HL-60 (cell line): ENCODE measurements at regions not wholly inside any gene's neighbourhood (a gene's known extent, or its start where the extent isn't known, plus 50 kb on each side); places are given as distances from the start of the nearest gene placed in this dataset.

ENCODE experiments used
- DNase-seq, 2 experiments: peaks; one replicate each; pipeline ENCODE4 v3.0.0-alpha.2; 2010 to 2020; ENCODE audit warnings: low read depth in 1 of 2, low spot score in 1 of 2
- H3K27ac ChIP-seq: fragments of 250-450 bp; sonication (Bioruptor Pico); replicated peaks from 2 replicates; pipeline ENCODE4 v1.5.1; 2020; ENCODE audit warnings: mild to moderate bottlenecking, moderate library complexity
- H3K27me3 ChIP-seq: fragments of 250-450 bp; sonication (Bioruptor Pico); 2 replicates; pipeline ENCODE4 v1.5.1; 2021; ENCODE audit warnings: mild to moderate bottlenecking, moderate library complexity; ENCODE audit not compliant: insufficient read depth, poor library complexity, severe bottlenecking
- H3K4me3 ChIP-seq: replicated peaks from 2 replicates; pipeline ENCODE4 v1.5.1; 2011; ENCODE audit warnings: mild to moderate bottlenecking, control low read depth, low read length; ENCODE audit not compliant: insufficient read depth
- CTCF ChIP-seq: IDR thresholded peaks from one replicate; pipeline ENCODE4 v1.5.1; 2011; ENCODE audit warnings: low read length, control low read depth, inconsistent platforms; ENCODE audit not compliant: insufficient read depth
- GABPA ChIP-seq: IDR thresholded peaks from 2 replicates; pipeline ENCODE4 v1.6.1; 2012; ENCODE audit warnings: low read depth
- POLR2AphosphoS5 ChIP-seq: IDR thresholded peaks from 2 replicates; pipeline ENCODE4 v1.6.1; 2012; ENCODE audit warnings: low read depth
- REST ChIP-seq: IDR thresholded peaks from 2 replicates; pipeline ENCODE4 v1.6.1; 2012; ENCODE audit warnings: low read depth; ENCODE audit not compliant: insufficient replicate concordance
- SPI1 ChIP-seq: IDR thresholded peaks from 2 replicates; pipeline ENCODE4 v1.6.1; 2012; ENCODE audit warnings: low read depth, mild to moderate bottlenecking, borderline replicate concordance

- H3K4me3 ChIP-seq, result no peak overlapping the region
- DNase-seq, result no peak
- no peaks in the 10 kb centered on the region for H3K27me3 ChIP-seq
- H3K27ac ChIP-seq, result no peak overlapping the region
- TF ChIP-seq CTCF, result no peak
- no peak for TF ChIP-seq SPI1
- no peak for TF ChIP-seq REST
- TF ChIP-seq GABPA, result no peak
- TF ChIP-seq POLR2AphosphoS5, result no peak
These were observed 90.6 kb downstream of the CHST2 start for GRCh38 chr3:143210141-143210540.

- no peak for TF ChIP-seq GABPA
- TF ChIP-seq POLR2AphosphoS5, result no peak
- no peak for TF ChIP-seq SPI1
- TF ChIP-seq CTCF, result no peak
- no peak for DNase-seq
- no peaks in the 10 kb centered on the region for H3K27me3 ChIP-seq
- no peak overlapping the region for H3K4me3 ChIP-seq
- no peak overlapping the region for H3K27ac ChIP-seq
These were observed 95.5 kb downstream of the CHST2 start for GRCh38 chr3:143215059-143215458.
